Calu3 (cell line): ENCODE measurements at regions not wholly inside any gene's neighbourhood (a gene's known extent, or its start where the extent isn't known, plus 50 kb on each side); places are given as distances from the start of the nearest gene placed in this dataset.

ENCODE experiments used
- BruUV-seq: library from RNA; stranded (reverse); fragments of 400-500 nt; replicated peaks from 2 replicates; lab custom pipeline; 2021; lab: Mats Ljungman, UMichigan
- CTCF ChIA-PET: fragments of 300-600 bp; sonication (Branson Sonifier 250); formaldehyde crosslinking; loops from one replicate; lab custom pipeline; 2022; ENCODE audit warnings: antibody characterized with exemption; lab: Charles Lee
- DNase-seq: peaks from one replicate; pipeline ENCODE4 v3.0.0; 2022
- H3K27ac Mint-ChIP-seq: one replicate; pipeline ENCODE4 v1.8.0; 2022; ENCODE audit warnings: mixed read lengths; ENCODE audit not compliant: unreplicated experiment
- H3K27me3 Mint-ChIP-seq: one replicate; pipeline ENCODE4 v1.8.0; 2022; ENCODE audit warnings: mixed read lengths; ENCODE audit not compliant: unreplicated experiment
- H3K36me3 Mint-ChIP-seq: one replicate; pipeline ENCODE4 v1.8.0; 2022; ENCODE audit warnings: mild to moderate bottlenecking, moderate library complexity, mixed read lengths; ENCODE audit not compliant: insufficient read depth, unreplicated experiment
- H3K4me1 Mint-ChIP-seq: one replicate; pipeline ENCODE4 v1.8.0; 2022; ENCODE audit warnings: mild to moderate bottlenecking, low read depth, mixed read lengths; ENCODE audit not compliant: unreplicated experiment
- H3K4me3 Mint-ChIP-seq: one replicate; pipeline ENCODE4 v1.8.0; 2022; ENCODE audit warnings: mild to moderate bottlenecking, low read depth, moderate library complexity, mixed read lengths; ENCODE audit not compliant: unreplicated experiment
- H3K9me3 Mint-ChIP-seq: one replicate; pipeline ENCODE4 v1.8.0; 2022; ENCODE audit warnings: low read depth, mixed read lengths; ENCODE audit not compliant: unreplicated experiment
- CTCF ChIP-seq: fragments of 200-600 bp; IDR thresholded peaks from one replicate; pipeline ENCODE4 v1.8.0; 2022; ENCODE audit warnings: antibody characterized with exemption; ENCODE audit not compliant: unreplicated experiment
- intact Hi-C: fragments of 100-400 bp; cut with micrococcal nuclease; formaldehyde crosslinking; loops from one replicate; pipeline ENCODE4 v1.10.0; 2022; ENCODE audit not compliant: unreplicated experiment

- TF ChIP-seq CTCF = no peak
- CTCF ChIA-PET = no interaction called here
- H3K27me3 Mint-ChIP-seq = no peaks in the 10 kb centered on the region
- no peak overlapping the region for H3K4me3 Mint-ChIP-seq
- DNase-seq = no peak
- intact Hi-C loops = no loop called here
- no TSS peak for BruUV-seq
- H3K9me3 Mint-ChIP-seq = no peaks in the 10 kb centered on the region
- no peaks in the 10 kb centered on the region for H3K4me1 Mint-ChIP-seq
- no peaks in the 10 kb centered on the region for H3K36me3 Mint-ChIP-seq
- H3K27ac Mint-ChIP-seq = no peak overlapping the region
Measured at GRCh38 chr10:25103703-25104102, 71.1 kb upstream of the GPR158 start.

- intact Hi-C loops = no loop called here
- no peak for DNase-seq
- no peaks in the 10 kb centered on the region for H3K36me3 Mint-ChIP-seq
- no peaks in the 10 kb centered on the region for H3K9me3 Mint-ChIP-seq
- no peak overlapping the region for H3K27ac Mint-ChIP-seq
- H3K27me3 Mint-ChIP-seq = no peaks in the 10 kb centered on the region
- CTCF ChIA-PET = interaction anchor here (1.0 kb wide), 1 partner anchor 9 kb away, joined by 3 read pairs; no protein-coding TSS in a partner anchor
- no peak overlapping the region for H3K4me3 Mint-ChIP-seq
- TF ChIP-seq CTCF = no peak
- BruUV-seq = no TSS peak
- H3K4me1 Mint-ChIP-seq = no peaks in the 10 kb centered on the region
Measured at GRCh38 chr10:25104441-25104840, 70.4 kb upstream of the GPR158 start.

- CTCF ChIA-PET = interaction anchor here (1.0 kb wide), 1 partner anchor 8 kb away, joined by 3 read pairs; no protein-coding TSS in a partner anchor
- Mint-ChIP-seq H3K27me3 (no peaks in the 10 kb centered on the region), H3K9me3 (no peaks in the 10 kb centered on the region), H3K36me3 (no peaks in the 10 kb centered on the region), H3K4me1 (no peaks in the 10 kb centered on the region), H3K27ac (no peak overlapping the region), H3K4me3 (no peak overlapping the region)
- no TSS peak for BruUV-seq
- TF ChIP-seq CTCF = no peak
- intact Hi-C loops = no loop called here
- DNase-seq = no peak
Measured at GRCh38 chr10:25105262-25105661, 69.5 kb upstream of the GPR158 start.

- DNase-seq = no peak
- no peak for TF ChIP-seq CTCF
- Mint-ChIP-seq H3K9me3 (no peaks in the 10 kb centered on the region), H3K27me3 (no peaks in the 10 kb centered on the region), H3K27ac (no peak overlapping the region), H3K4me1 (no peaks in the 10 kb centered on the region), H3K4me3 (no peak overlapping the region), H3K36me3 (no peaks in the 10 kb centered on the region)
- CTCF ChIA-PET = no interaction called here
- intact Hi-C loops = no loop called here
- no TSS peak for BruUV-seq
Measured at GRCh38 chr10:25105743-25106260, 69.0 kb upstream of the GPR158 start.
